GM21381 (cell line): ENCODE measurements at regions not wholly inside any gene's neighbourhood (a gene's known extent, or its start where the extent isn't known, plus 50 kb on each side); places are given as distances from the start of the nearest gene placed in this dataset.
A peak's percentile ranks its signal among the peaks of the same experiment; 100 is the strongest.

Experiments
- ATAC-seq: cut with Tn5 transposase; IDR thresholded peaks from one replicate; pipeline ENCODE4 v1.9.1; 2021; ENCODE audit warnings: mild to moderate bottlenecking, moderate library complexity; ENCODE audit not compliant: unreplicated experiment

DNA sequence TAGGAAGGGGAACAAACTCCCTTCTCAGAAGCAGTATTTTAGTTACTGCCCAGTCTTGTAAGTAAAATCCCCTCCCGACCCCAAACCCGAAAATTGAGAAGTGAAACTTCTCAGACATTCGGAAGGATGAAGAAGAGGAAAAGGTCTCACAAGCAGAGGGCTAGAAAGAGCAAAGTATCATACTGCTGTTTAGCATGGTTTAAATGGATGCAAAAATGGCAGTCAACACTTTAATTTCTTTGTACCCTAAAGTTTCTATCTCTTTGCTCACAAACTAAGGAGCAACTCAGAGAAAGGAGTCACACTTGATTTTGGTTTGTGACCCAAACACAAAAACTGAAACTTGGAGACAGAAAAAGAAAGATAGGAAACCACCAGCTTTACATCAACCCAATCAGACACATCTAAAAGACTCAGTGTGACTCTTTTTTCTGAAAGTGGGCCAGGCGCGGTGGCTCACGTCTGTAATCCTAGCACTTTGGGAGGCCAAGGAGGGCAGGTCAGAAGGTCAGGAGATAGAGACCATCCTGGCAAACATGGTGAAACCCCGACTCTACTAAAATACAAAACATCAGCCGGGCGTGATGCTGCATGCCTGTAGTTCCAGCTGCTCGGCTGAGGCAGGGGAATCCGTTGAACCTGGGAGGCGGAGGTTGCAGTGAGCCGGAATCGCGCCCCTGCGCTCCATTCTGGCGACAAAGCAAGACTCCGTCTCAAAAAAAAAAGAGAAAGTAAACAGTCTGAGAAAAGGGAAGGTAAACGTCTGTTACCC lies 63.2 kb upstream of the ATP11B start:
- peak; percentile 78 for ATAC-seq

DNA sequence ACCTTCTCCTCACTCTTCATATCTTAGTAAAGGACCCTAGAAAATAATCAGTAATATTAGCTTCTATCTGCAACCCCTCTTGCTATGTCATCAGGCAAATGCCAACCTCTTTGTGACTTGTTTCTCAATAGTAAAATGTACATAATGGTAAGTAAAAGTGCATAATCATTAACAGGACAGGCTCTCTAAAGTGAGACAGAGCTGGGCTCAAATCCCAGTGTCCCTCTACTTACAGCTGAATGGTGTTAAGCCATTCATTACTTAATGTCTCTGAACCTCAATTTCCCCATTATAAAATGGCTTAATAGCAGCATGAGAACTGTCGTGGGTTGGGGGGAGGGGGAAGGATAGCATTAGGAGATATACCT lies 62.6 kb upstream of the ATP11B start:
- ATAC-seq, result no peak

DNA sequence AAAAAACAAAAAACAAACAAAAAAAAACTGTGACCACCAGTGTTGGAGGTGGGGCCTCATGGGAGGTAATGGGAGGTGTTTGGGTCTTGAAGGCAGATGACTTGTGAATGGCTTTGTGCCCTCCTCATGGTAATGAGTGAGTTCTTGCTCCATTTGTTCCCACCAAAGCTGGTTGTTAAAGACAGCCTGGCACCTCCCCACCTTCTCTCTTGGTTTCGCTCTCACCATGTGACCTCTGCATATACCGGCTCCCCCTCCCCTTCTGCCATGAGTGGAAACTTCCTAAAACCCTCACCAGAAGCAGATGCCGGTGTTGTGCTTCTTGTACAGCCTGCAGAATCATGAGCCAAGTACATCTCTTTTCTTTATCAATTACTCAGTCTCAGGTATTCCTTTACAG lies 61.5 kb upstream of the ATP11B start:
- no peak for ATAC-seq

DNA sequence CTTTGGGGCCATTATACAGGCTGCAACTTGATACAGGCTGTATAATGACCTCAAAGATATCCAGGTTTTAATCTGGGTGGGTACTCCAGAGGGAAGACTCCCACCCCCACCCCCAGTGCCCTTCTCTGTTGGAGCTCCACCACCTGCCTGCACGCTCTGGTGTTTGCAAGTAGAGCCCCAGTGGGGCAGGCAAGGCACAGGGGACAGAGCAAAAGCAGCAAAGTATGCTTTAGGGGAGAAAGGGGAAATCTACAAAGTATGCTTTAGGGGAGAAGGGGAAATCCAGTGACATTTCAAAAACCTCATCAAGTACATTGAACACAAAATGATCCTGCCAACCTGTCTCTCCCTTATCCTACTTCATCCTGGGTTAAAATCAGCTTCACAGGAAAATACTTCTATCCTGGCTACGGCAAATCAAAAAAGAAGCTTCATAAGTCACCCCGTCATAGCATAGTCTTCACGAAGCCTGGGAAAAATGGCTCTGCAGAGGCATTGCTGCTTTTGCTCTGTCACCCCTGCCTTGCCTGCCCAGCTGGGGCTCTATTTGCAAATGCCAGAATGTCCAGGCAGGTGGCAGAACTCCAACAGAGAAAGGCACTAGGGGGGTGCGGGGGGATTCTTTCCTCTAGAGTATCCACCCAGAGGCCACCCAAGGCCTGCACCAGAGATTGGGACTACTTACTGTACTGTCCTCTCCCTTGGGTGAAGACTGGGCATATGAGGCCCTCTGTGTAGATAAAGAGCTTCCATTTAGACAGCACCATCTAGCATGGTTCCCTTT lies 60.9 kb upstream of the ATP11B start:
- ATAC-seq, result no peak

DNA sequence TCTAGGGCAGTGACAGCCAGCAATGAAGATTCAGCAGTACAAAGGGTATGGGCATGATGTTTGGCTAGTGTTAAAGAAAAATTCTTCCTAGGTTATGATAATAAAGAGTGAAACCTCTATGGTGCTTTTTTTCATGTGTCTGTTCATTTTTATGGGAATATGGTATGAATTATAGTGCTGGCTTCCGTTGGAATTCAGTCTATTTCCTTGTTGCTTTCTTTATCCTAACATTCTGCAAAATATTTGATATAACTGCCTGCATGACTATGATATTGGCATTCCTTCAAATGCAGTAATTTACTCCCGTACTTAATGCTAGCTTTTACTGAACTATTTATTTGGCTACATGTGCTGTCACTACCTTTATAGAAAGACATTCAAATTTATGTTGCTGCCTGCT lies 57.6 kb upstream of the ATP11B start:
- ATAC-seq, result no peak

GRCh38 chr3:182737825-182738224 lies 55.5 kb upstream of the ATP11B start:
- no peak for ATAC-seq

DNA sequence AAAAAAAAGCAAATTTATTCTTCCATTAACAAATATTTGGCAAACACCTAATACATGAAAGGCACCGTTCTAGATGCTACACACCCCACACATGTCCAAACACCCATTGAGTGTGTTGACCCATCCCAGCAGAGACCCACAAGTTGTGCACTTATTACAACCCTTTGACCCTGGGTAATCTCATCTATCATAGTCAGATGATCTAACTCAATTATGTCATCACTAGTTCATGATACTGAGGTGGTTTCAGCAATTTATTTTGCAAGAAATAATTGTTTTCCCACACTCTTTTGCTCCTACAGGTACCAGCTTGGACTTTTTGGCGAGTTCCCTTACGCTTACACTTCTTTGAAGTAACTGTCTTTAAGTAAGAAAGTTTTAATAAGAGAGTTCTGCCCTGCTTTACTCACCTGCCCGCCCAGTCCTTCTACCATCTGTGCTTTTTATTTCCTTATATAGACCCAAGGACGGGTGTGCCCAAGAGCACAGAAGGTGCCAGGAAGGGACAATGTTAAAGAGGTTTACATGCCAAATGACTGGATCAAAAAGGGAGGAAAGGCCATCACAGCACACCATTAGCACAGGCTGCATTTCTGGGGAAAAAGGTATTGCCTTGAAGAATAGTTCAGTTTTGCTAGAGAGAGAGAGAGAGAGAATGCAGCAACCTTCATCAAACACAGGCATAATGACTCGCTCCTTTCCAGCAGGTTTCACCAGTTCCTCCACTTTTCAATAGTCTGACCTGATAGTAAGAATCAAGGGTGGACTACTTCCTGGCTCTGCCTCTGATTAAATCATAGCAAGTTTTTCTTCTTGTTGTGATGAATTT lies 54.5 kb upstream of the ATP11B start:
- no peak for ATAC-seq

DNA sequence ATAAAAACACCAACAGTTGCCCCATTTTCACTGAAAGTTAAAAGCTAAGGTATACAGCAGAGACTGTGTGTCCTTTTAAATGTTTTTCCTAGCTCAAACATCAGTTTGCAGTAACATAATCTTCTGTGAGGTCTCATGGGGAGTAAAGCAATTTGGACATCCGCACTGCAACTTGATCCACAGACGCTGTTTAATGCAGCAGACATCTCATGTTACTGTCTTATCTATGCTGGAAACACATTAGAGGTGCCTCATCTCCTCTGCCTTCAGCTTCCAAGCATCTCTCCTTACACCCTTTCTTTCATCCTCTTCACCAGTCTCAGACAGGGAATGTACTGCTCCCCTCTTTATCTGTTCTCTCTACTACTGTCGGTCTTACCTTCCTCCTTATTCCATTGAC lies 53.7 kb upstream of the ATP11B start:
- no peak for ATAC-seq

GRCh38 chr3:182740710-182741109 lies 52.6 kb upstream of the ATP11B start:
- ATAC-seq, result no peak

DNA sequence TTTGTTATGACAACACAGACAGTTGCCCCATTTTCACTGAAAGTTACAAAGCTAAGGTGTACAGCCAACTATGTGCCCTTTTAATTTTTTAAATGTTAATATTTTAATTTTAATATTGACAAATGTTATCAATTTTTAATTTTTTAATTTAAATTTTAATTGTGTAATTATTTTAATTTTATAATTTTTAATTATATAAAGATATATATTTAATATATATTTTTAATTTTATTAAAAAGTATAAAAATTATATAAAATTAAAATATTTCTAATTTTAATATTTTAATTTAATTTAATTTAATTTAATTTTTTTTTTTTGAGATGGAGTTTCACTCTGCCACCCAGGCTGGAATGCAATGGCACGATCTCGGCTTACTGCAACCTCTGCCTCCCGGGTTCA lies 52.1 kb upstream of the ATP11B start:
- no peak for ATAC-seq
